ENCODE measurements at regions not wholly inside any gene's neighbourhood (a gene's known extent, or its start where the extent isn't known, plus 50 kb on each side); places are given as distances from the start of the nearest gene placed in this dataset.

GRCh38 chrX:7706032-7706431 is 136.9 kb upstream of the VCX start:
- ATAC-seq: no peak
- Histone ChIP-seq H3K36me3 (no peaks in the 10 kb centered on the region), H3K9me3 (peaks cover 0 to 7% (median 0%) of the 10 kb centered on the region in 11 donors), H3K4me3 (no peak overlapping the region), H3K27ac (no peak overlapping the region), H3K27me3 (no peaks in the 10 kb centered on the region), H3K4me1 (peaks cover 0 to 3% (median 0%) of the 10 kb centered on the region in 9 donors)
- peak in 4 of 9 donors; percentile 17 to 36 (median 26) for TF ChIP-seq CTCF (IDR thresholded peaks at IDR 0.05)
- DNase-seq: no peak
- intact Hi-C loops (cut with DNase I): no loop called here

- intact Hi-C loops (cut with DNase I): no loop called here
- Histone ChIP-seq H3K9me3 (peaks cover 0 to 14% (median 0%) of the 10 kb centered on the region in 11 donors), H3K27me3 (no peaks in the 10 kb centered on the region), H3K4me1 (no peaks in the 10 kb centered on the region), H3K36me3 (no peaks in the 10 kb centered on the region), H3K4me3 (no peak overlapping the region), H3K27ac (no peak overlapping the region)
- ATAC-seq (no peak), DNase-seq (no peak)
- 79 to 85% methylated on average over 4 of the region's 4 CpGs for WGBS, 2 donors
- TF ChIP-seq CTCF (IDR thresholded peaks at IDR 0.05): no peak
Observed at GRCh38 chrX:7704205-7704604, 138.8 kb upstream of the VCX start.

GRCh38 chrX:7698248-7698647 is 144.7 kb upstream of the VCX start:
- DNase-seq (no peak), ATAC-seq (no peak)
- H3K4me3 ChIP-seq: no peak overlapping the region
- 48 to 86% methylated on average over 2 of the region's 2 CpGs for WGBS, 2 donors
- H3K27me3 ChIP-seq: no peaks in the 10 kb centered on the region
- H3K27ac ChIP-seq: no peak overlapping the region
- TF ChIP-seq CTCF (IDR thresholded peaks at IDR 0.05): no peak
- no peaks in the 10 kb centered on the region for H3K36me3 ChIP-seq
- H3K4me1 ChIP-seq: no peaks in the 10 kb centered on the region
- H3K9me3 ChIP-seq: peaks cover 0 to 8% (median 0%) of the 10 kb centered on the region in 11 donors
- intact Hi-C loops (cut with DNase I): no loop called here

GRCh38 chrX:7690842-7691241 is 152.1 kb upstream of the VCX start:
- intact Hi-C loops (cut with DNase I): no loop called here
- no peak for TF ChIP-seq CTCF (IDR thresholded peaks at IDR 0.05)
- ATAC-seq (no peak), DNase-seq (no peak)
- WGBS, 2 donors: 26 to 29% methylated on average over 8 of the region's 8 CpGs
- H3K27ac ChIP-seq: no peak overlapping the region
- H3K4me3 ChIP-seq: no peak overlapping the region
- no peaks in the 10 kb centered on the region for H3K36me3 ChIP-seq
- no peaks in the 10 kb centered on the region for H3K4me1 ChIP-seq
- H3K27me3 ChIP-seq: no peaks in the 10 kb centered on the region
- H3K9me3 ChIP-seq: no peaks in the 10 kb centered on the region

Data from heart right ventricle (tissue), 16 donors.